ENCODE measurements at regions not wholly inside any gene's neighbourhood (a gene's known extent, or its start where the extent isn't known, plus 50 kb on each side); places are given as distances from the start of the nearest gene placed in this dataset.

- DNase-seq (ENCODE audit: insufficient read length, low spot score) (no peak), FAIRE-seq (no peak)
- no peak for TF ChIP-seq CTCF (IDR thresholded peaks at IDR 0.05; ENCODE audit: insufficient read depth, missing control alignments)
Measured at GRCh38 chr9:78863531-78863930, 566.6 kb downstream of the PSAT1 start.

DNA sequence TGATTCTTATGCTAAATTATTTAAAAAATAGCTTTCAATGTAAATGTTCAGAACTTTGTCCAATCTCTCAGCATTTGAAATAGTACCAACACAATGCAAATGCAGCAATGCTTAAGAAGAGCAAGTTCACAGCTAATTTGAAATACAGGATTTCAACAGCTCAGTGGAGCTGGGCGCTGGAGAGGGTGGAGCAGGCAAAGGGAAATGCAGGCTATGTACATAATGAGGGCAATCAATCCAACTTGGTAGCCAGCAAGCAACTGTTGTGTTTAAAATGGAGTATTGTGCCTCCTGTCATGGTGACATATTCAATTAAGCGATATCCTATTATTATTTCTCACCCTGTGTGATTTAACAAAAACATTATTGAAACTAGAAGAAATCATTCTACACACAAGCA, 568.8 kb downstream of the PSAT1 start:
- no peak for FAIRE-seq
- no peak for TF ChIP-seq CTCF (IDR thresholded peaks at IDR 0.05; ENCODE audit: insufficient read depth, missing control alignments)
- DNase-seq (ENCODE audit: insufficient read length, low spot score) = no peak

DNA sequence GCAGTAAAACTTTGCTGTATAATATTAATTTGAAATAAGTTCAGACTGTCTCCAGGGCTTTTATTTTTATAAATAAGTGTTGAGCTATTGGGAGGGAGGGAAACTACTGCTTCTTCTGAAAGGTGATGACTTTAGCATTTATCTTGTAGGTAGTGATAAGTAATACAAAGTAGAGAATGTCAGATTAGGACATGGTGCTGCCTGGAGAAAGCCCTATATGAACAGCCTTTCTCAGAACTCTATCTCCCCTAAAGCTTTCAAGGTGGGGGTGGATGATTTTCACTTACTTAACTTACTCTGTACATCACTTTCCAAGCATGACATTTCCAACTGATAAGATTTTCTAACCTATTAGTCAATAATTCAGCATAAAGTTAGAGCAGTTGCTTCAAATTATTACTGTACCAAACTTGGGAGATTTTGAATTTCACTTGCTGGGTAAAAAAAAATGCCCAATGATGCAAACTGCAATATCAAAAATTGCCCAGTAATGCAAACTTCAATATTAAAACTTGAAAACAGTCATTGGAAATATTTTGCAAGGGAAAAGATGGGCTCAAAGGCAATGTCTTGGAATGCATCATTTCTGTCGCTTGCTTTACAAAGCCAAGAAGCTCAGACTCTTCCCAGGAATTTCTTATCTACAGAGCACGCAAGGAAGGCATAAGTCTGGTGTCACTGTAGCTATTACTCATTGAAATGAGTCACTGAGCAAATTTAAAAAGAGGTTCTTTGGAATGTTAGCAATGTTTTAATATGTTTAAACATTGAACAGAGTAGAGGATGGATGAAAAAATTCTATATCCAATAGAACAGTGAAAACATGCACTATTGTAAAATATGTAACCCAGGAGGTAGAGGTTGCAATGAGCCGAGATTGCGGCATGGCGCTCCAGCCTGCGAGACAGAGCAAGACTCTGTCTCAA, 569.5 kb downstream of the PSAT1 start:
- FAIRE-seq (no peak), DNase-seq (ENCODE audit: insufficient read length, low spot score) (no peak)

GRCh38 chr9:78871086-78871451, 574.1 kb downstream of the PSAT1 start:
- DNase-seq (ENCODE audit: insufficient read length, low spot score) (no peak), FAIRE-seq (no peak)
- no peak for TF ChIP-seq CTCF (IDR thresholded peaks at IDR 0.05; ENCODE audit: insufficient read depth, missing control alignments)

More for the DNA sequence above, 569.5 kb downstream of the PSAT1 start:
- no peak for TF ChIP-seq CTCF (IDR thresholded peaks at IDR 0.05; ENCODE audit: insufficient read depth, missing control alignments)

DNA sequence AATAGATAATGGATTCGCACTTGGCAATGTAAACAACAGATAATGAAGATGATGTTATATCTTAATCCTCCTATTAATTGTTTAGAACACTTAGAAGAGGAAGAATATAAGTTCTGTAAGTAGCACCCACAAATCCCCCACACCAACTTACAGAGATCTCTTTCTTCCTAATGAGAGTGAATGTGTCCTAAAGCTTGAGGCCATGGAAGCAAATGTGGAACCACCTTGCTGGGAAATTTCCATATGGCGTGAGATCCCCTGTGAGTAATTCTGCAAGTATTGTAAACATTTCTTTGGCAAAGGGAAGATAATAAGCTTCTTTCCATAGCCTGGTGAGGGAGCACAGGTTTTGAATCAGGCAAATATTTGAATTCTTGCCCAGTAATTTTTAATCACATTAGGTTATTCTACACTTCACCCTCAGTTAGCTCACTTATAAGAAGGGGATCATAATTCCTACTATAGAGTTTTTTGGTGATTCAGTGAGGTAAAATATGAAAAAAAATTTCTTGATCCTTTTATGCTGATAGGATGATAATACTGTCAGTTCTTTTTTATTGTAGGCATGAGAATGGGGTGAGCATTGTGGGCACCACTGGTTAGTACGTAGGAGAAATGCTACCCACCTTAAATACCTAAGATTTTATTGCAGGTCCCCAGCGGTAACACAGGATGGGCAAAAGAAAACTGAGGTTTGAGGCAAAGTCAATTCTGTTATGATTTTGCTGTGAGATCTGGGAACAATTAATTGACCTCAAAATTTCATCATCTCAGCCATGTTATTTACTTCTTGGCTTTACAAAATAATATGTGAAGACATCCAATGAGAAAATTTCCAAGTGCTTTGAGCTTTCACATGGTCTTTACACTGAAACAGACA, 574.8 kb downstream of the PSAT1 start:
- DNase-seq (ENCODE audit: insufficient read length, low spot score) (no peak), FAIRE-seq (no peak)
- no peak for TF ChIP-seq CTCF (IDR thresholded peaks at IDR 0.05; ENCODE audit: insufficient read depth, missing control alignments)

GRCh38 chr9:78874061-78874460, 577.1 kb downstream of the PSAT1 start:
- TF ChIP-seq CTCF (IDR thresholded peaks at IDR 0.05; ENCODE audit: insufficient read depth, missing control alignments) = no peak
- DNase-seq (ENCODE audit: insufficient read length, low spot score) (no peak), FAIRE-seq (no peak)

Measured in D721Med (cell line).